AG09309 (cell line): ENCODE measurements at regions not wholly inside any gene's neighbourhood (a gene's known extent, or its start where the extent isn't known, plus 50 kb on each side); places are given as distances from the start of the nearest gene placed in this dataset.

Experiments
- DNase-seq: peaks from one replicate; pipeline ENCODE4 v3.0.0-alpha.2; 2010; ENCODE audit warnings: low read depth
- H3K4me3 ChIP-seq: 2 replicates; pipeline ENCODE4 v1.5.1; 2011; ENCODE audit warnings: mild to moderate bottlenecking, low read depth, low read length, moderate library complexity; ENCODE audit not compliant: control insufficient read depth
- TF ChIP-seq, protein P1 (sequence below): IDR thresholded peaks from 2 replicates; pipeline ENCODE4 v1.5.1; 2011; ENCODE audit warnings: mild to moderate bottlenecking, low read depth, low read length, inconsistent platforms; ENCODE audit not compliant: insufficient read depth, control insufficient read depth; ENCODE audit errors: missing control alignments

DNA sequence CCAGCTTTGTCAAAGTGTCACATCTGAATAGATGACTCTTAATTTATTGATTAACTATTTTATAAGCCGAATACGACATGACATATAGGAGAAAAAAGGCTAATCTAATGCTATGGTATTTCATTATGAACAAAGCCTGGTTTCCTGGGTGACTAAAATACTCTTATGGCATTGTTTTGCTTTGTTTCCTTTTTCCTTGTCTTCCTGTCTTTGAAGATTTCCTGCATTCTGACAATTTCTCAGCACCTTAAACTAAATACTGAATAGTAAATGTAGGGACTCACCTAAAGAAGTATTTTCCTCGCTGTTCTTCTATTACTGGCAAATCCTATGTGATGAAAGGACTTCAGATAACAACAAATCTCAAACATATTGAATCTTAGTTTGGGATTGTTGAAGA lies 1284.5 kb downstream of the EFNA5 start:
- H3K4me3 ChIP-seq: no peak overlapping the region
- no peak for DNase-seq
- TF ChIP-seq, protein P1, sequence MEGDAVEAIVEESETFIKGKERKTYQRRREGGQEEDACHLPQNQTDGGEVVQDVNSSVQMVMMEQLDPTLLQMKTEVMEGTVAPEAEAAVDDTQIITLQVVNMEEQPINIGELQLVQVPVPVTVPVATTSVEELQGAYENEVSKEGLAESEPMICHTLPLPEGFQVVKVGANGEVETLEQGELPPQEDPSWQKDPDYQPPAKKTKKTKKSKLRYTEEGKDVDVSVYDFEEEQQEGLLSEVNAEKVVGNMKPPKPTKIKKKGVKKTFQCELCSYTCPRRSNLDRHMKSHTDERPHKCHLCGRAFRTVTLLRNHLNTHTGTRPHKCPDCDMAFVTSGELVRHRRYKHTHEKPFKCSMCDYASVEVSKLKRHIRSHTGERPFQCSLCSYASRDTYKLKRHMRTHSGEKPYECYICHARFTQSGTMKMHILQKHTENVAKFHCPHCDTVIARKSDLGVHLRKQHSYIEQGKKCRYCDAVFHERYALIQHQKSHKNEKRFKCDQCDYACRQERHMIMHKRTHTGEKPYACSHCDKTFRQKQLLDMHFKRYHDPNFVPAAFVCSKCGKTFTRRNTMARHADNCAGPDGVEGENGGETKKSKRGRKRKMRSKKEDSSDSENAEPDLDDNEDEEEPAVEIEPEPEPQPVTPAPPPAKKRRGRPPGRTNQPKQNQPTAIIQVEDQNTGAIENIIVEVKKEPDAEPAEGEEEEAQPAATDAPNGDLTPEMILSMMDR: no peak

GRCh38 chr5:106380736-106381135 lies 1290.0 kb downstream of the EFNA5 start:
- DNase-seq: no peak
- TF ChIP-seq, protein P1: no peak
- no peak overlapping the region for H3K4me3 ChIP-seq

- no peak overlapping the region for H3K4me3 ChIP-seq
- TF ChIP-seq, protein P1: no peak
- no peak for DNase-seq
Observed at GRCh38 chr5:106376522-106376921, 1294.2 kb downstream of the EFNA5 start.

DNA sequence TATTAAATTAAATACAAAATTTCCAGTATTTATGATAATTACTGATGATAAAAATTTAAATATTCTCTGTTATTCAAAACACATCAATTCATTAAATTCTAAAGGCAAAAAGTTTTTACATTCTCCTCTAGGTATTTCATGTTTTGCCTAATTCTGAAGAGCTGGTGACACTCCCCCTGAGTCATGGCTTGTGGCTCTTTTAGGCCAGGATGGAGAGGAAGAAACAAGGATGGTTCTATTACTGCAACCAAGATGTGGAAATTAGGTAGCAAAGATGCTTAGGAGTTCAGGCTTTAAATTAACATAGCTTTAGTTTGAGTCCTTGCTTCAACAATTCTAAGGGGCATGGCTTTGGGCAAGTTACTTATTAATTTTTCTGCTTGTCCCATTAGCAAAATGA lies 1295.8 kb downstream of the EFNA5 start:
- DNase-seq: no peak
- no peak overlapping the region for H3K4me3 ChIP-seq
- TF ChIP-seq, protein P1: no peak

DNA sequence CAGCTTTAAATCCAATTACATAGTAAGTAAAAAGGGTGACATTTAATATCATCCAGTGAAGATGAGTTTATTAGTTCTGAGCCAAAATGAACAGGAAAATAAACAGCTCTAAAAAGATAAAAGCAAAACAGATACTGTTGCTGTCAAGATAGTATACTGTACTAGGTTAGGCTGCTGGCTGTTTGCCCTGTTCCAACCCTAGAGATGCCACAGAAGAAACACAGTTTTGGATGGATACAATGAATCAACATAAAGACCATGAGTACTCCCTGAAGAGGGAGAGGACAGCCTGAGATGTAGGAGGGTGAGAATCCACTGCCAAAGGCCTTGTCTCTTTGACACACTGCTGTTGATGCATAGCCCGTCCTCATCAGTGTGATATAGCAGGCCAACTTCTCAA lies 1302.7 kb downstream of the EFNA5 start:
- DNase-seq: no peak
- TF ChIP-seq, protein P1: no peak
- no peak overlapping the region for H3K4me3 ChIP-seq

GRCh38 chr5:106367281-106367680 lies 1303.5 kb downstream of the EFNA5 start:
- DNase-seq: no peak
- TF ChIP-seq, protein P1: no peak
- H3K4me3 ChIP-seq: no peak overlapping the region

DNA sequence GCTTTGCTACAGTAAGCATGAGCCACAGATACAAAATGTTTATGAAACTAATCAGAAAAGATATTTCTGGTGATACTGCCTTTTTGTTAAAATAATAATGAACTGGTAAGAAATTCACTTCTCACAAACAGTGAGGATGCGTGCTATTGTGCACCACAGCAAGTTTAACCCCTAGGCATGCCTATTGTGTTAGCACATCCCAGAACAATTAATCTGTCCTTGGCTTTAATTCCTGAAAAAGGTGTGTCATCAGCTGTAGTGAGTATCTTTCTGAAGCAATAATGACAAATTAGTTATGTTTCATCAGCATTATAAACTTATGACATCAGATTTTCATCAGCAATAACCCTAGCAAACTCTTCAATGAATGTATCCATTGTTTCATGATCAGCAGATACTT lies 1307.2 kb downstream of the EFNA5 start:
- TF ChIP-seq, protein P1: no peak
- no peak for DNase-seq
- H3K4me3 ChIP-seq: no peak overlapping the region
